ENCODE measurements at regions not wholly inside any gene's neighbourhood (a gene's known extent, or its start where the extent isn't known, plus 50 kb on each side); places are given as distances from the start of the nearest gene placed in this dataset.

DNA sequence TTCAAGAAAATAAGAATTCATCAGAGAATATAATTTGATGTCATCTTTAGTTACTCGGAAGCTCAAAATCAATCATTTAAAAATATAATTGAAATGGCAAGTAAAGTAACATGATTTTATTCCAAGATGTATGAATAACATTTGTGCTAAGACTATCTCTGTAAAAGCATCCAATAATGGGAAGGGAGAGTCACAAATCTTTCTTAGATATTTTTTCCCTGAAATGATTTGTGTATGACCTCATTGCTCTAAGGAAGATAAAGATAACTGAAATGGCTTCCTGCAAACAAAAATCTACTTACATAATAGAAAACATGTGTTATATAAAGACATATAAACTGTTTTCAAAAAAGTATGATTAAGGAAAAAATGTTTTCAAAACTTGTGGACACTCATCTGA, 97.4 kb upstream of the FGF10 start:
- no peak for TF ChIP-seq ZFX (IDR thresholded peaks at IDR 0.05)
- no peak overlapping the region for H3K27ac ChIP-seq

DNA sequence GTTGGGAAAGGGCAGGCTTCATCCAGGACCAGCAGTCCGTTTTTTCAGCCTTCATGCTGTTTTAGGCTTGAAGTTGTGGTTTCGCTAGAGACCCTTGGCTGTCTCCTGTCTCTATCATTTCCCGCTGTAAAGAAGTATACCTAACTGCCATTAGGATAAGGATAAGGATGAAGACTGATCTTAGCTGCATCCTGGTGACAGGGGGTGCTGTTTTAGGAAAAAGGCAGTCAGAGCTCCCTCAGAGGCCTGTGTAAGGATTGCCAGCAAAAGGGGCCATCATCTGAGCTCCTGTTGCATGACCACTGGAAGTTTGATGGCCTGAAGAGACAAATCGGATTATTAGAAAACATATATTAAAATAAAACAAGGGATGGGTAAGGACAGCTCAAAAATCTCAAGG, 64.8 kb upstream of the FGF10 start:
- H3K27ac ChIP-seq: no peak overlapping the region
- no peak for TF ChIP-seq ZFX (IDR thresholded peaks at IDR 0.05)
- TF ChIP-seq, protein P1, sequence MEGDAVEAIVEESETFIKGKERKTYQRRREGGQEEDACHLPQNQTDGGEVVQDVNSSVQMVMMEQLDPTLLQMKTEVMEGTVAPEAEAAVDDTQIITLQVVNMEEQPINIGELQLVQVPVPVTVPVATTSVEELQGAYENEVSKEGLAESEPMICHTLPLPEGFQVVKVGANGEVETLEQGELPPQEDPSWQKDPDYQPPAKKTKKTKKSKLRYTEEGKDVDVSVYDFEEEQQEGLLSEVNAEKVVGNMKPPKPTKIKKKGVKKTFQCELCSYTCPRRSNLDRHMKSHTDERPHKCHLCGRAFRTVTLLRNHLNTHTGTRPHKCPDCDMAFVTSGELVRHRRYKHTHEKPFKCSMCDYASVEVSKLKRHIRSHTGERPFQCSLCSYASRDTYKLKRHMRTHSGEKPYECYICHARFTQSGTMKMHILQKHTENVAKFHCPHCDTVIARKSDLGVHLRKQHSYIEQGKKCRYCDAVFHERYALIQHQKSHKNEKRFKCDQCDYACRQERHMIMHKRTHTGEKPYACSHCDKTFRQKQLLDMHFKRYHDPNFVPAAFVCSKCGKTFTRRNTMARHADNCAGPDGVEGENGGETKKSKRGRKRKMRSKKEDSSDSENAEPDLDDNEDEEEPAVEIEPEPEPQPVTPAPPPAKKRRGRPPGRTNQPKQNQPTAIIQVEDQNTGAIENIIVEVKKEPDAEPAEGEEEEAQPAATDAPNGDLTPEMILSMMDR (conservative IDR thresholded peaks at IDR 0.05): no peak

DNA sequence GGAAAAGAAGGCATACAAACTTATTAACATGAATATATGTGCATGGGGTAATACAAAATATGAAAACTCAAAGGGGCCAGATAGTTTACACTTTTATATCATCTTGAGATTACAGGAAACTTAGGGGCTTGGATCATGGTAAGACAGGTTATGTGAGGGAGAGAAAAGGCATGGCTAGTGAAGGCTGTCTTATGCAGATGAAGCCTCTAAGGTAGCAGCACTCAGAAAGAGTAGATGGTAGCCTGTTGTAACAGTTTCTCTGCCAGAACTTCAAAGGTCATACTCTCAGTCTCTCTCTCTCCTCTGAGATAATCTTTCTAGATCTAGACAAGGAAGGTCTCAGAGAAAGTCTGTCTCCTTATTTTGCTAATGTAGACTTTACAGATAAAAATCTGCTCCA, 57.2 kb upstream of the FGF10 start:
- H3K27ac ChIP-seq: no peak overlapping the region
- no peak for TF ChIP-seq ZFX (IDR thresholded peaks at IDR 0.05)
- TF ChIP-seq, protein P1 (conservative IDR thresholded peaks at IDR 0.05): no peak

DNA sequence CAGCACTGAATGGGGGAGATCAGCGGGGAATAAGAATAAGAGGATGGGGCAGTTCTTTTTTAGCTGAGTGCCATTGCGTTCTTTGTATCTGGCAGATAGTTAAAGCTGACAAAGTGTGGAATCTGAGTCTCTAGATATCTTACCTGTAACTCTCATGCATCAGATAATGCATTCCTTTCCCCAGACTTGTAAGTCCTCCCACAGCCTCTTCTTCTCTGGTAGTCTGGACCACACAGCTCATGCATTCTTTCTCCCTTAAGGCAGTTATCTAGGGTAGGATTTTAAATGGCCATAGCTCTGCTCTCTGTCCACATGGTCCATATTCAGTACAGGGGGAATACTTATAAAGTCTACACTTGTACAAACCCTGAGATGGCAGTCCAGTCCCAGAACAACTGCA, 54.0 kb upstream of the FGF10 start:
- TF ChIP-seq, protein P1 (conservative IDR thresholded peaks at IDR 0.05): no peak
- TF ChIP-seq ZFX (IDR thresholded peaks at IDR 0.05): no peak
- H3K27ac ChIP-seq: no peak overlapping the region

DNA sequence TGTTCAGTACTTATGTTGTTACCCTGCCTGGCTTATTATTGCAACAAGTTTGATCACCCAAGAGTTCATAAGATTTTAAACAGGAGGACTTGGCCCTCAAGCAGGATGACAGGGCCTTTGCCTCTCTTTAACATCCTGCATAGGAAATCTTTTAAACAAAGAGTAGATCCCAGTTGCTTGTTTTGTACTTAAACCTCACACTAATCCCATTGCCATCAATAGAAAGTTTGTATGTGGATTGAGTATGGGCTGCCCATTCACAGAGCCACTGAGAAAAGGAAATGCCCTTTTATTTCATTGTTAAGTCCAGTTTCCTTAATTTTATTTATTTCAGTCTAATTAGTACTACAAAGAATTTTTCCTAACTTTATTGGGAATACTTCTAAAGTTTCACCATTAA, 52.2 kb upstream of the FGF10 start:
- TF ChIP-seq, protein P1 (conservative IDR thresholded peaks at IDR 0.05): no peak
- TF ChIP-seq ZFX (IDR thresholded peaks at IDR 0.05): no peak
- H3K27ac ChIP-seq: no peak overlapping the region

DNA sequence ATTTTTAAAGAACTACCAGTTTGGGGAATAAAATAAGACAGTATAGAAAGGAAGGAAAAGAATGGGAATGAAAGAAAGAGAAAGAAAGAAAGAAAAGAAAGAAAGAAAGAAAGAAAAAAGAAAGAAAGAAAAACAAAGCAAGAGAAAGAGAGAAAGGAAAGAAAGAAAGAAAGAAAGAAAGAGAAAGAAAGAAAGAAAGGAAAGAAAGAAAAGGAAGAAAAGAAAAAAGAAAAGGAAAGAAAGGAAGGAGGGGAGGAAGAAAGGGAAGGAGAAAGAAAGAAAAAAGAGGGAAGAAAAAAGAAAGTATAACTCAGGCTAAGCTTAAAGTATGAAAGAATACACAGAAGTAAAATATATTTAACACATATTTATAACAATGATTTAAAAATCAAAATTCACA, 51.0 kb upstream of the FGF10 start:
- TF ChIP-seq, protein P1 (conservative IDR thresholded peaks at IDR 0.05): no peak
- TF ChIP-seq ZFX (IDR thresholded peaks at IDR 0.05): no peak

More for the DNA sequence above, 51.0 kb upstream of the FGF10 start:
- no peak overlapping the region for H3K27ac ChIP-seq

All from C4-2B (cell line).